B cell (primary cell): ENCODE measurements at regions not wholly inside any gene's neighbourhood (a gene's known extent, or its start where the extent isn't known, plus 50 kb on each side); places are given as distances from the start of the nearest gene placed in this dataset.

Experiments used
- ATAC-seq: fragments of 200-7000 bp; cut with Tn5 transposase; one replicate; pipeline ENCODE4 v1.10.0; 2021; ENCODE audit warnings: low read depth, mild to moderate bottlenecking, moderate number of reproducible peaks, moderate library complexity
- CTCF ChIA-PET: fragments of 350-600 bp; sonication (Branson Sonifier 250); formaldehyde crosslinking; loops from one replicate; lab custom pipeline; 2021; ENCODE audit warnings: antibody characterized with exemption, inconsistent platforms; lab: Charles Lee
- POLR2A ChIA-PET: fragments of 350-600 bp; sonication (Branson Sonifier 250); formaldehyde crosslinking; loops from one replicate; lab custom pipeline; 2021; ENCODE audit warnings: antibody characterized with exemption; lab: Charles Lee
- DNase-seq: peaks from one replicate; pipeline ENCODE4 v3.0.0; 2013
- H2AFZ ChIP-seq: 2 replicates; pipeline ENCODE4 v1.6.1; 2012; ENCODE audit warnings: mild to moderate bottlenecking, low read depth, low read length; ENCODE audit not compliant: insufficient read depth, poor library complexity, severe bottlenecking
- H3K27ac ChIP-seq, 2 donors: 1 replicate in 1 of 2; 2 replicates in 1 of 2; pipeline ENCODE4 v1.5.1; 2012 to 2013; ENCODE audit warnings: low read length in 2 of 2, mild to moderate bottlenecking in 2 of 2, moderate library complexity in 1 of 2
- H3K27me3 ChIP-seq, 4 experiments: fragments of 200-600 bp in 1 of 4; sonication (generic) in 1 of 4; replicated peaks in 1 of 4; 1 replicate in 2 of 4; 2 replicates in 2 of 4; pipeline versions ENCODE4 v1.6.1 to v1.7.0; 2013 to 2016; ENCODE audit warnings: low read length in 3 of 4, mild to moderate bottlenecking in 2 of 4, mixed read lengths in 1 of 4, moderate library complexity in 1 of 4; ENCODE audit not compliant: insufficient read depth in 4 of 4, control insufficient read depth in 3 of 4; ENCODE audit errors: control extremely low read depth in 1 of 4
- H3K36me3 ChIP-seq, 2 experiments: replicated peaks in 1 of 2; 1 replicate in 1 of 2; 2 replicates in 1 of 2; pipeline versions ENCODE4 v1.6.1 to v1.7.1; 2013; ENCODE audit warnings: low read length in 1 of 2; ENCODE audit not compliant: insufficient read depth in 2 of 2, control insufficient read depth in 1 of 2; ENCODE audit errors: control extremely low read depth in 1 of 2, extremely low read depth in 1 of 2
- H3K4me1 ChIP-seq, 2 donors: fragments of 200-600 bp in 1 of 2; sonication (generic) in 1 of 2; 1 replicate in 1 of 2; 2 replicates in 1 of 2; pipeline versions ENCODE4 v1.5.1 to v1.6.1; 2013 to 2017; ENCODE audit warnings: low read length in 2 of 2; ENCODE audit not compliant: control insufficient read depth in 2 of 2, insufficient read depth in 2 of 2
- H3K4me2 ChIP-seq: replicated peaks from 2 replicates; pipeline ENCODE3; 2012; ENCODE audit warnings: mild to moderate bottlenecking, low read depth, low read length; ENCODE audit not compliant: poor library complexity, severe bottlenecking
- H3K4me3 ChIP-seq, 5 experiments: fragments of 200-600 bp in 1 of 5; sonication (generic) in 1 of 5; 1 replicate in 3 of 5; 2 replicates in 2 of 5; pipeline versions ENCODE4 v1.5.1 to v1.7.0; 2011 to 2016; ENCODE audit warnings: low read length in 4 of 5, mild to moderate bottlenecking in 4 of 5, low read depth in 2 of 5, control low read depth in 1 of 5, moderate library complexity in 1 of 5; ENCODE audit not compliant: insufficient read depth in 1 of 5; ENCODE audit errors: control extremely low read depth in 1 of 5, extremely low read depth in 1 of 5
- H3K79me2 ChIP-seq: fragments of 200-600 bp; sonication (generic); one replicate; pipeline ENCODE4 v1.6.0; 2016; ENCODE audit warnings: low read length; ENCODE audit not compliant: control insufficient read depth, insufficient read depth
- H3K9ac ChIP-seq: fragments of 200-600 bp; sonication (generic); 2 replicates; pipeline ENCODE4 v1.6.1; 2017; ENCODE audit warnings: mild to moderate bottlenecking, low read length, moderate library complexity
- H3K9me3 ChIP-seq, 3 donors: one replicate each; pipeline versions ENCODE4 v1.6.1 to v1.7.1; 2013; ENCODE audit warnings: low read length in 2 of 3; ENCODE audit not compliant: control insufficient read depth in 2 of 3, insufficient read depth in 1 of 3; ENCODE audit errors: control extremely low read depth in 1 of 3
- H4K20me1 ChIP-seq: 2 replicates; pipeline ENCODE4 v1.6.0; 2012; ENCODE audit warnings: mild to moderate bottlenecking, low read length; ENCODE audit not compliant: insufficient read depth, control insufficient read depth, poor library complexity, severe bottlenecking
- H3K27ac Mint-ChIP-seq: one replicate; pipeline ENCODE4 v1.8.0; 2021; ENCODE audit warnings: mixed read lengths
- H3K27me3 Mint-ChIP-seq: one replicate; pipeline ENCODE4 v1.8.0; 2021; ENCODE audit warnings: mixed read lengths
- H3K4me1 Mint-ChIP-seq: one replicate; pipeline ENCODE4 v1.8.0; 2021; ENCODE audit warnings: mixed read lengths
- H3K4me3 Mint-ChIP-seq: one replicate; pipeline ENCODE4 v1.8.0; 2021; ENCODE audit warnings: mixed read lengths
- H3K9me3 Mint-ChIP-seq: one replicate; pipeline ENCODE4 v1.8.0; 2022; ENCODE audit warnings: mixed read lengths; ENCODE audit not compliant: insufficient read depth
- EZH2 ChIP-seq: IDR thresholded peaks from 2 replicates; pipeline ENCODE4 v1.6.1; 2012; ENCODE audit warnings: borderline replicate concordance, low read depth, mild to moderate bottlenecking, moderate library complexity, low read length; ENCODE audit not compliant: insufficient read depth, poor library complexity, severe bottlenecking
- WGBS: methylation state at CpG from one replicate; pipeline ENCODE4 v1.1.5; 2013; ENCODE audit warnings: missing lambda C conversion rate; ENCODE audit not compliant: insufficient coverage; 5-methylcytosine and 5-hydroxymethylcytosine counted together
- intact Hi-C: fragments of 100-400 bp; cut with micrococcal nuclease; formaldehyde crosslinking; loops from one replicate; pipeline ENCODE4 v1.10.0; 2022
- TF ChIP-seq, protein P1 (sequence below): fragments of 200-600 bp; IDR thresholded peaks from one replicate; pipeline ENCODE4 v1.8.0; 2022; ENCODE audit warnings: antibody characterized with exemption, mild to moderate bottlenecking

DNA sequence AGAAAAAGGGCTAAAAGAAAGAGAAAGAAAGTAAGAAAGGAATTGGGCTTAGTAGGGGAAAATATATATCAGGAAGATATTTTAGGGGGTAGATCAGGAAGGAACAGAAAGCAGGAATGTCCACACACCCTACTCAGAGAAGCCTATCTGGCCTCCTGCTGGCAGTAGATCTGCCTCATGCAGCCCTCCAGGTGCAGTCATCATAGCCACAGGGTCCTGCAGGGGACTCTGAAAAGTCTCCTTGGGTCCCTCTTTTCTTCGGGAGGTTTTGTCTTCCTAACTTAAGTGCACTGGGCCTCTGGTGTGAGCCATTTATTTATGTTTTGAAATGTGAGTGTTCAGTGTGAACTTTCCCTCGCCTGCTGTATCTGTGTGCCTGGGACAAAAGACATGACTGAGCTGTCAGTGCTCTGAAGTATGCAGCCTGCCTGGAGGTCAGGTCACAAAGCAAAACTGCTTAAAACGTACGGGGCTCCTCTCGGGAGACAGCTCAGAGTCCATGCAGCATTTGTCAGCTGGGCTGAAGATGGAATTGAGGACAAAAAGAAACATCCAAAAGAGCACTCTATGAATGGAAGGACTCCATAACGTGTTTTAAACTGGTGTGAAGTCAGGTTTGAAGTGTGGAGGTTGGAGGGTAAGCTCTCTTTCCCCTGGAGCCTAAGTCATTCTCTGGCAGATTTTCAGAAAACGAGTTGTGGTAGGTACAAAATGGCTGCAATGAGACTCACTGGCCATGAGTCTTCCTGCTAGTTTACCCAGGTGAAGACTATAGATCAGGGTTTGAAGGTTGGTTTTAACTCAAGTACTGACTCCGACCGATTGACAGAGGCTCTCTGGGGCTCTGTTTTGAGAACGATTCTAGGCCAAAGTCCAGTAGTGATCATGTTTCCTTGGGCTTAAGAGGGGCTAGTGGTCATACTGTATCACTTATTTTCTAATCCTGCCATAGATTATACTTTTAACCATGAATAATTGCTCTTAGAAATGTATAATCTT is 151.8 kb upstream of the GDNF start:
- H3K79me2 ChIP-seq, result no peaks in the 10 kb centered on the region
- no peak overlapping the region for H3K27ac Mint-ChIP-seq
- H3K4me2 ChIP-seq, result no peak overlapping the region
- H4K20me1 ChIP-seq, result no peaks in the 10 kb centered on the region
- no peak overlapping the region for H3K27ac ChIP-seq
- H3K4me3 ChIP-seq, result no peak overlapping the region
- no peaks in the 10 kb centered on the region for H3K9me3 ChIP-seq
- no peak for ATAC-seq
- POLR2A ChIA-PET, result no interaction called here
- H3K27me3 Mint-ChIP-seq, result peaks cover 4% of the 10 kb centered on the region
- no peak overlapping the region for H3K4me3 Mint-ChIP-seq
- WGBS, result 88% methylated on average over 6 of the region's 10 CpGs
- H3K36me3 ChIP-seq, result no peaks in the 10 kb centered on the region
- H2AFZ ChIP-seq, result no peak overlapping the region
- TF ChIP-seq, protein P1, sequence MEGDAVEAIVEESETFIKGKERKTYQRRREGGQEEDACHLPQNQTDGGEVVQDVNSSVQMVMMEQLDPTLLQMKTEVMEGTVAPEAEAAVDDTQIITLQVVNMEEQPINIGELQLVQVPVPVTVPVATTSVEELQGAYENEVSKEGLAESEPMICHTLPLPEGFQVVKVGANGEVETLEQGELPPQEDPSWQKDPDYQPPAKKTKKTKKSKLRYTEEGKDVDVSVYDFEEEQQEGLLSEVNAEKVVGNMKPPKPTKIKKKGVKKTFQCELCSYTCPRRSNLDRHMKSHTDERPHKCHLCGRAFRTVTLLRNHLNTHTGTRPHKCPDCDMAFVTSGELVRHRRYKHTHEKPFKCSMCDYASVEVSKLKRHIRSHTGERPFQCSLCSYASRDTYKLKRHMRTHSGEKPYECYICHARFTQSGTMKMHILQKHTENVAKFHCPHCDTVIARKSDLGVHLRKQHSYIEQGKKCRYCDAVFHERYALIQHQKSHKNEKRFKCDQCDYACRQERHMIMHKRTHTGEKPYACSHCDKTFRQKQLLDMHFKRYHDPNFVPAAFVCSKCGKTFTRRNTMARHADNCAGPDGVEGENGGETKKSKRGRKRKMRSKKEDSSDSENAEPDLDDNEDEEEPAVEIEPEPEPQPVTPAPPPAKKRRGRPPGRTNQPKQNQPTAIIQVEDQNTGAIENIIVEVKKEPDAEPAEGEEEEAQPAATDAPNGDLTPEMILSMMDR, result no peak
- no peak for TF ChIP-seq EZH2
- no peak overlapping the region for H3K9ac ChIP-seq
- DNase-seq, result no peak
- no peaks in the 10 kb centered on the region for H3K9me3 Mint-ChIP-seq
- H3K4me1 Mint-ChIP-seq, result no peaks in the 10 kb centered on the region
- intact Hi-C loops, result no loop called here
- no peaks in the 10 kb centered on the region for H3K27me3 ChIP-seq
- H3K4me1 ChIP-seq, result no peaks in the 10 kb centered on the region
- CTCF ChIA-PET, result no interaction called here

DNA sequence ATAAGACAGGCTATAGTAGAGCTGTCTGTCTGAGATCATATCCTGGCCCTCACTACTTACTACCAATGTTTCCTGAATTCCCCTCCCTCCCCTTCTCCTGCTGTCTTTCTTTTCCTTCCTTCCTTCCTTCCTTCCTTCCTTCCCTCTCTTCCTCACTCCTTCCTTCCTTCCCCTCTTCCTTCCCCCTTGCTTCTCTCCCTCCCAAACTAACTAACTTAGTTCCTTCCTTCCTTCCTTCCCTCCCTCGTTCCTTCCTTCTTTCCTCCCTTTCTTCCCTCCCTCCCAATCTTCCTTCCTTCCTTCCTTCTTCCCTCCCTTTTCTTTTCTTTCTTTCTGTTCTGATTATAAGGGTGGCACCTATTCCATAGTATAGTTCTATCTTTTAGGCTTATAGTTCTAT is 150.0 kb upstream of the GDNF start:
- Histone ChIP-seq H3K4me3 (no peak overlapping the region), H4K20me1 (no peaks in the 10 kb centered on the region), H3K9ac (no peak overlapping the region), H3K27me3 (no peaks in the 10 kb centered on the region), H3K27ac (no peak overlapping the region), H3K9me3 (no peaks in the 10 kb centered on the region), H2AFZ (no peak overlapping the region), H3K4me1 (no peaks in the 10 kb centered on the region), H3K4me2 (no peak overlapping the region), H3K36me3 (no peaks in the 10 kb centered on the region), H3K79me2 (no peaks in the 10 kb centered on the region)
- ChIA-PET POLR2A (no interaction called here), CTCF (no interaction called here)
- no peaks in the 10 kb centered on the region for H3K4me1 Mint-ChIP-seq
- H3K27ac Mint-ChIP-seq, result no peak overlapping the region
- H3K4me3 Mint-ChIP-seq, result no peak overlapping the region
- ATAC-seq (no peak), DNase-seq (no peak)
- TF ChIP-seq, protein P1, result no peak
- TF ChIP-seq EZH2, result no peak
- H3K9me3 Mint-ChIP-seq, result no peaks in the 10 kb centered on the region
- intact Hi-C loops, result no loop called here
- WGBS, result no CpG with 5 or more reads among the region's 1 CpG
- peaks cover 7% of the 10 kb centered on the region for H3K27me3 Mint-ChIP-seq
